Lower leg skin (tissue), 4 donors: ENCODE measurements at regions not wholly inside any gene's neighbourhood (a gene's known extent, or its start where the extent isn't known, plus 50 kb on each side); places are given as distances from the start of the nearest gene placed in this dataset.

Experiments
- DNase-seq, 2 donors: peaks; one replicate each; pipeline ENCODE4 v3.0.0-alpha.2; 2019; ENCODE audit warnings: low spot score in 2 of 2
- H3K4me3 ChIP-seq: fragments of 200-600 bp; sonication (generic); 2 replicates; pipeline ENCODE4 v1.5.1; 2017; ENCODE audit warnings: mild to moderate bottlenecking, low read depth; ENCODE audit not compliant: poor library complexity, severe bottlenecking
- POLR2A ChIP-seq, 2 donors: fragments of 450-650 bp; IDR thresholded peaks; one replicate each; pipeline ENCODE4 v1.6.1; 2016 to 2017; ENCODE audit warnings: antibody characterized with exemption in 2 of 2, mild to moderate bottlenecking in 1 of 2, moderate library complexity in 1 of 2
- WGBS, 2 donors: methylation state at CpG; one replicate each; pipeline ENCODE4 v1.1.5; 2018; 5-methylcytosine and 5-hydroxymethylcytosine counted together
- intact Hi-C: fragments of 100-400 bp; cut with DNase I; formaldehyde crosslinking; loops from one replicate; pipeline ENCODE4 v1.15.0; 2023; ENCODE audit warnings: low total_unique reads
- TF ChIP-seq, protein P1 (sequence below), 3 donors: fragments of 450-650 bp; IDR thresholded peaks; one replicate each; pipeline ENCODE4 v1.5.1; 2016; ENCODE audit warnings: antibody characterized with exemption in 3 of 3, mild to moderate bottlenecking in 3 of 3, moderate library complexity in 2 of 3

DNA sequence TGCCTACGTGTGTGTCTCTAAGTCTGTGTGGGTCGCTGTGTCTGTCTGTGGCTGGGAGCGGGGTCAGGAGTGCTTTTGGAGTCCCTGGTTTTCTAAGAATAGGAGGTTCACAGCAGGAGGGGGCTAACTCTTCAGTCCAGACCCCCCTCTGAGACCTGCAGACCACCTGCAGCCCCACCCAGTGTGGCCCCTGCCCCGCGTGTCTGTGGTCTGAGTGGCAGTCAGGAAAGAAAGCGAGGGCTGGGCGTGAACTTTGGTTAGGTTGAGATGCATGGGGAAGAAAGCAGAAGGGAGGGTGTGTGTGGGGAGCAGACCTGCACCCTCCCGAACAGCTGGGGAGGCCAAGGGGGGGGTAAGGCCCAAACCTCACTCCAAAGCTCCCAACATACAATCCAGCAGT is 144.9 kb upstream of the TPM1 start:
- no peak overlapping the region for H3K4me3 ChIP-seq
- DNase-seq = no peak
- 69 to 82% methylated on average over 8 of the region's 8 CpGs for WGBS, 2 donors
- intact Hi-C loops = no loop called here
- no peak for TF ChIP-seq POLR2A (IDR thresholded peaks at IDR 0.05)
- TF ChIP-seq, protein P1, sequence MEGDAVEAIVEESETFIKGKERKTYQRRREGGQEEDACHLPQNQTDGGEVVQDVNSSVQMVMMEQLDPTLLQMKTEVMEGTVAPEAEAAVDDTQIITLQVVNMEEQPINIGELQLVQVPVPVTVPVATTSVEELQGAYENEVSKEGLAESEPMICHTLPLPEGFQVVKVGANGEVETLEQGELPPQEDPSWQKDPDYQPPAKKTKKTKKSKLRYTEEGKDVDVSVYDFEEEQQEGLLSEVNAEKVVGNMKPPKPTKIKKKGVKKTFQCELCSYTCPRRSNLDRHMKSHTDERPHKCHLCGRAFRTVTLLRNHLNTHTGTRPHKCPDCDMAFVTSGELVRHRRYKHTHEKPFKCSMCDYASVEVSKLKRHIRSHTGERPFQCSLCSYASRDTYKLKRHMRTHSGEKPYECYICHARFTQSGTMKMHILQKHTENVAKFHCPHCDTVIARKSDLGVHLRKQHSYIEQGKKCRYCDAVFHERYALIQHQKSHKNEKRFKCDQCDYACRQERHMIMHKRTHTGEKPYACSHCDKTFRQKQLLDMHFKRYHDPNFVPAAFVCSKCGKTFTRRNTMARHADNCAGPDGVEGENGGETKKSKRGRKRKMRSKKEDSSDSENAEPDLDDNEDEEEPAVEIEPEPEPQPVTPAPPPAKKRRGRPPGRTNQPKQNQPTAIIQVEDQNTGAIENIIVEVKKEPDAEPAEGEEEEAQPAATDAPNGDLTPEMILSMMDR (IDR thresholded peaks at IDR 0.05) = no peak

DNA sequence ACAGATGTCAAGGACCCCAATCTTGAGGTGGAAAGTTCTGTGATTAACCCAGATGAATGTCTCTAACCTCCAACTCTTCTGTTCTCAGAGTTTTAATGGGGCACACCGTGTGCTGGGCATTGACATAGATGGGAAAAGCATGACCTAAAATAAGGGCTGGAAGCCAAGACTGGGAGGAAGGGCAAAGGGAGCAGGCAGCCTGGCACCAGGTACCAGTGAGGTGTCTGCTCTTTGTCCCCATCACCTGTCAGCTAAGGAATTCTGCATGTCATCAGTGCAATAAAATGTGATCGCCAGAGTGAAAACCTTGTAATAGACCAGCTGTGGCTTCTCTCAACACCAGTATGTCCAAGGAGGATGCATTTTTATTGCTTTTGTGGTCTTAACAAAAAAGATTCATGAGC is 143.5 kb upstream of the TPM1 start:
- DNase-seq = no peak
- intact Hi-C loops = no loop called here
- TF ChIP-seq, protein P1 (IDR thresholded peaks at IDR 0.05) = no peak
- no peak for TF ChIP-seq POLR2A (IDR thresholded peaks at IDR 0.05)
- 48 to 64% methylated on average over 2 of the region's 2 CpGs for WGBS, 2 donors
- no peak overlapping the region for H3K4me3 ChIP-seq

DNA sequence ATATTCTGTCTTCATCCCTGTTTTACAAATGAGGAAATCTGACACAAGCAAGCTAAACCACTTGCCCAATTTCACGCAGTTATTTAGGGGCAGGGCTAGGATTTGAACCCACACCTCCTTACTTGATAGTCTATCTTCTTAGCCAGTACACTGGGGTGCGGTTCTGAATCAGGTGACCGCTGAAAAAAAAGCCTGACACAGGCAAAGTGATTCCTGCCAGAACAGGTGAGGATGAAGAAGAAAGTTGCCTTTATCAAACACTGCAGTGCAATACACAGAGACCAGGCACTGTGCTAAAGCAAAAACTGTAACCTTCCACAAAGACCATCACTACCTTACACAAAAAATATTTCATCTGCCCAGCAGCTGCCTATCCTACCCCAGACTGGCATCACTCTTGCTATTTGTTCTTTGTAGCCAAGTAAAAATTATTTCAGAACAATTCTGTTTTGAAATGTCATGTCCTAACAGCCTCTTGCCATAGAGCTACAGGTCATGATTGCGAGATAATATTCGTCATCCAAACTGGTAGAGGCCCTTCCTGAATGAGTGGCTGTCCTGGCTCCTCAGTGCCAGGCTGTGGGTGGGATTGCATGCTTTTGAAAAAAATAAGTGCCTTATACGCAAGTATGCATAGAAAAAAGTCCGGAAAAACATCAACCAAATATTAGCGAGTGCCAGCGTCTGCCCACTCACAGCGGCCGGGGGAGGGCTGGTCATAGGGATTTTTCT is 142.3 kb upstream of the TPM1 start:
- no peak overlapping the region for H3K4me3 ChIP-seq
- intact Hi-C loops = no loop called here
- no peak for TF ChIP-seq POLR2A (IDR thresholded peaks at IDR 0.05)
- TF ChIP-seq, protein P1 (IDR thresholded peaks at IDR 0.05) = no peak
- DNase-seq = no peak
- 65 to 72% methylated on average over 11 of the region's 11 CpGs for WGBS, 2 donors

DNA sequence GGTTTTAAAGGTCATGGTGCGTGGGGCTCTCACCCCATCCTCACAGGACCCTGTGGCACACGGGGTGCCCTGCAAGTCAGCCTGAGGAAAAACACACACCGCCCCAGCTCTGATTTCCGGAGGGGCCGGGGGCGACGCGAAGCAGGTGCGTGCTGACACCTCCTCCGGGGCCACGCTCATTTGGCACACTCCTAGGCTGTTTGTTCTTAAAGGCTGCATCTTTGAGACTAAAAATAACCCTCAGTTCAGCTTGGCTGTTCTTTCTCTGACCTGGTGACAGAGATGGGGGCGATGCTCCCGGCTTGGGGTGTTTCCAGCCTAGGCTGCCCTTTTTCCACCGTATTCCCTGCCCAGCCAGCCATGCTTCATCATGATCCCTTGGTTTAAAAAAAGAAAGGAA is 141.5 kb upstream of the TPM1 start:
- intact Hi-C loops = no loop called here
- no peak overlapping the region for H3K4me3 ChIP-seq
- TF ChIP-seq, protein P1 (IDR thresholded peaks at IDR 0.05) = no peak
- 88% methylated on average over 14 of the region's 14 CpGs for WGBS, 2 donors
- no peak for DNase-seq

DNA sequence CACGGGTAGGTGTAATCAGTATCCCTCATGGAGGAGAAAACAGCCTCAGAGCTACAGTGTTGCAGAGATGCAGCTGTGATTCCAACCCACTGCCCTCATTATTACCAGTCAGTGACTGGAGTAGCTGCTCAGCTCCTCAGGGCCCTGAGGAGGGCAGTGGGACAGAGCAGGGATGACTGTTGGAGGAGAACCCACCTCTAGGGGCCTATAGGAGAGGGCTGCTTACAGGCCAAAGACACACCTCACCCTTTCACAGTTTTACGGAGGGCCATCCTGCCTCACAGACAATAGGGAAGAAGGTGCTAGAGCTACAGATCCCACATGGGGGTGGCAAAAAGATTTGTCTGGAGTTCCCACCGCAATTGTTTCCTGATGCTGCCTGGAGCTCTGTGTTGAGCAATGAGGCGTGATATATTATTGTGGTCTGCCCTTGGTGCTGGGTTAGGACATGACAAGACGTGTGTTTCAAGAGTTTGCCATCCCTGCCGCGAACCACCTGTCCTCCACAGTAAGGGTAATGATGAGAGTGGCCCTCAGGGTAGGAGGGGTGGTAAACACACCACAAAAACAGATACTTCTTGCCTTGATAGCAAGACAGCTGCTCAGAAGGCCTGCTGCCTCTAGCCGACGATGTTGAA is 140.5 kb upstream of the TPM1 start:
- intact Hi-C loops = no loop called here
- H3K4me3 ChIP-seq = no peak overlapping the region
- no peak for DNase-seq
- TF ChIP-seq POLR2A (IDR thresholded peaks at IDR 0.05) = no peak
- TF ChIP-seq, protein P1 (IDR thresholded peaks at IDR 0.05) = no peak
- WGBS, 2 donors = 80 to 89% methylated on average over 9 of the region's 9 CpGs
